ENCODE measurements at regions not wholly inside any gene's neighbourhood (a gene's known extent, or its start where the extent isn't known, plus 50 kb on each side); places are given as distances from the start of the nearest gene placed in this dataset.

DNA sequence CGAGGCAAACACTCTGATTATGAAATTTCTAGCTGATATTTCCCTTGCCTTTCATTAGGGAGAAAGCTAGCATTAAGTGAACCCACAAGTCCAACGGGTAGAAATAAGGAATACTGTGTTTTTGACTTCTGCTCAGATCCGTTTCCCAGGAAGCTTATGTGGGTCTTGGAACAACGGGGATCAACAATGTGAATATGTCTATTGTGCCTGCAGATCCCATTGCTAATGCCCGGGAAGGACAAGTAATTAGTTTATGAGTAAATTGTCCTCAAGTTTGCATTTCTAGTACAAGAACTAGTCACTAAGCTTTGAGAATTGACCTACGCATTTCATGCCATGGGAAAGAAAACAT lies 236.4 kb downstream of the UACA start:
- TF ChIP-seq POLR2A (IDR thresholded peaks at IDR 0.05), result no peak
- TF ChIP-seq, protein P1, sequence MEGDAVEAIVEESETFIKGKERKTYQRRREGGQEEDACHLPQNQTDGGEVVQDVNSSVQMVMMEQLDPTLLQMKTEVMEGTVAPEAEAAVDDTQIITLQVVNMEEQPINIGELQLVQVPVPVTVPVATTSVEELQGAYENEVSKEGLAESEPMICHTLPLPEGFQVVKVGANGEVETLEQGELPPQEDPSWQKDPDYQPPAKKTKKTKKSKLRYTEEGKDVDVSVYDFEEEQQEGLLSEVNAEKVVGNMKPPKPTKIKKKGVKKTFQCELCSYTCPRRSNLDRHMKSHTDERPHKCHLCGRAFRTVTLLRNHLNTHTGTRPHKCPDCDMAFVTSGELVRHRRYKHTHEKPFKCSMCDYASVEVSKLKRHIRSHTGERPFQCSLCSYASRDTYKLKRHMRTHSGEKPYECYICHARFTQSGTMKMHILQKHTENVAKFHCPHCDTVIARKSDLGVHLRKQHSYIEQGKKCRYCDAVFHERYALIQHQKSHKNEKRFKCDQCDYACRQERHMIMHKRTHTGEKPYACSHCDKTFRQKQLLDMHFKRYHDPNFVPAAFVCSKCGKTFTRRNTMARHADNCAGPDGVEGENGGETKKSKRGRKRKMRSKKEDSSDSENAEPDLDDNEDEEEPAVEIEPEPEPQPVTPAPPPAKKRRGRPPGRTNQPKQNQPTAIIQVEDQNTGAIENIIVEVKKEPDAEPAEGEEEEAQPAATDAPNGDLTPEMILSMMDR (IDR thresholded peaks at IDR 0.05), result no peak
